RWPE1 (cell line): ENCODE measurements at regions not wholly inside any gene's neighbourhood (a gene's known extent, or its start where the extent isn't known, plus 50 kb on each side); places are given as distances from the start of the nearest gene placed in this dataset.

Experiments used
- CTCF ChIA-PET: fragments of 350-600 bp; sonication (Branson Sonifier 250); formaldehyde crosslinking; extraction: SDS; loops from one replicate; lab custom pipeline; 2021; lab: Yijun Ruan, JAX
- POLR2A ChIA-PET: fragments of 400-600 bp; formaldehyde crosslinking; extraction: SDS; loops from one replicate; lab custom pipeline; 2020; ENCODE audit warnings: antibody characterized with exemption; ENCODE audit not compliant: low non-redundant PET; lab: Yijun Ruan, JAX
- DNase-seq: peaks from one replicate; pipeline ENCODE4 v3.0.0; 2012; ENCODE audit warnings: low spot score
- H3K27ac ChIP-seq: fragments of 450-650 bp; 2 replicates; pipeline ENCODE4 v1.5.1; 2017
- TF ChIP-seq, protein P1 (sequence below): fragments of 450-650 bp; conservative IDR thresholded peaks from 2 replicates; pipeline ENCODE4 v1.5.1; 2017; ENCODE audit warnings: low read depth, mild to moderate bottlenecking

DNA sequence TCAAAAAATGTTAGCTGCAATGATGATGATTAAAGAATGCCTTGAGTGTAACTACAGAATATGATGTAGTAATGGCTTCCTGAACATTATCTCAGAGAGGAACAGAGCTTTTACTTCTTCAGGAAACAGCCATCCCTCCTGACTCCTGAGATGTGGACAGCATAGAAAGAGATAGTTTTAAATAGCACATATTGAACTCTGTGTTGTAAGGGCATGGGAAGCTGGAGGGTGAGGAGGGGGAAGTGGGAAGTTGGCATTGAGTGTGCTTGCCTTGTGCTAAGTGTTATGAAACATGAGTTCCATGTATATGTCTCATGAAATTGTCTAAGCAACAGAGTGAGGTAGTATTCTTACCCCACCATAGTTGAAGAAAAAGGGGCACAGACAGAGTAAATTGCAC is 161.5 kb upstream of the SLC28A3 start:
- TF ChIP-seq, protein P1, sequence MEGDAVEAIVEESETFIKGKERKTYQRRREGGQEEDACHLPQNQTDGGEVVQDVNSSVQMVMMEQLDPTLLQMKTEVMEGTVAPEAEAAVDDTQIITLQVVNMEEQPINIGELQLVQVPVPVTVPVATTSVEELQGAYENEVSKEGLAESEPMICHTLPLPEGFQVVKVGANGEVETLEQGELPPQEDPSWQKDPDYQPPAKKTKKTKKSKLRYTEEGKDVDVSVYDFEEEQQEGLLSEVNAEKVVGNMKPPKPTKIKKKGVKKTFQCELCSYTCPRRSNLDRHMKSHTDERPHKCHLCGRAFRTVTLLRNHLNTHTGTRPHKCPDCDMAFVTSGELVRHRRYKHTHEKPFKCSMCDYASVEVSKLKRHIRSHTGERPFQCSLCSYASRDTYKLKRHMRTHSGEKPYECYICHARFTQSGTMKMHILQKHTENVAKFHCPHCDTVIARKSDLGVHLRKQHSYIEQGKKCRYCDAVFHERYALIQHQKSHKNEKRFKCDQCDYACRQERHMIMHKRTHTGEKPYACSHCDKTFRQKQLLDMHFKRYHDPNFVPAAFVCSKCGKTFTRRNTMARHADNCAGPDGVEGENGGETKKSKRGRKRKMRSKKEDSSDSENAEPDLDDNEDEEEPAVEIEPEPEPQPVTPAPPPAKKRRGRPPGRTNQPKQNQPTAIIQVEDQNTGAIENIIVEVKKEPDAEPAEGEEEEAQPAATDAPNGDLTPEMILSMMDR: no peak
- CTCF ChIA-PET: no interaction called here
- no peak overlapping the region for H3K27ac ChIP-seq

DNA sequence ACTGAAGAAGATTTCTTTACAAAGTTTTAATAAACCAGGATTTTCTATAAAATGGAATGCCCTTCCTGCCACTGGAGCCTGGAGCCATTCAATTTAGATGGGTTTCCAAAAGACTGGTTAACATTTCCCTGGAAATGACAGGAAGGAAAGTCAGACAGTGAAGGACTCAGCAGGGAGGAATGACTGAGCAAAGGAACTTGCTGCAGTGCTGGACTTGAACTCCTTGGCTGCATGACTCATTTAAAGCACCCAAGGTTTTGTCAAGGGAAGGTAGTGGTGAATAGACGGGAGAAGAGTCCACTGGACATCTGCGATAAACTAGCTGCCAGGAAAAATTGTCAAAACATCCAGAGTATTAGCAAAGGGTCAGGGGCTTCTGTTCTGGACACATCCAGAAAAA is 163.8 kb upstream of the SLC28A3 start:
- CTCF ChIA-PET: no interaction called here

More for the DNA sequence above, 161.5 kb upstream of the SLC28A3 start:
- DNase-seq: no peak
- POLR2A ChIA-PET: interaction anchor here (0.6 kb wide), 1 partner anchor 178 kb away, joined by 6 read pairs; no protein-coding TSS in a partner anchor

GRCh38 chr9:84511651-84512050 is 157.9 kb upstream of the NTRK2 start:
- no peak overlapping the region for H3K27ac ChIP-seq
- TF ChIP-seq, protein P1: no peak
- POLR2A ChIA-PET: no interaction called here
- DNase-seq: no peak
- CTCF ChIA-PET: no interaction called here

More for the DNA sequence above, 163.8 kb upstream of the SLC28A3 start:
- DNase-seq: no peak
- H3K27ac ChIP-seq: no peak overlapping the region
- POLR2A ChIA-PET: no interaction called here
- TF ChIP-seq, protein P1: no peak

DNA sequence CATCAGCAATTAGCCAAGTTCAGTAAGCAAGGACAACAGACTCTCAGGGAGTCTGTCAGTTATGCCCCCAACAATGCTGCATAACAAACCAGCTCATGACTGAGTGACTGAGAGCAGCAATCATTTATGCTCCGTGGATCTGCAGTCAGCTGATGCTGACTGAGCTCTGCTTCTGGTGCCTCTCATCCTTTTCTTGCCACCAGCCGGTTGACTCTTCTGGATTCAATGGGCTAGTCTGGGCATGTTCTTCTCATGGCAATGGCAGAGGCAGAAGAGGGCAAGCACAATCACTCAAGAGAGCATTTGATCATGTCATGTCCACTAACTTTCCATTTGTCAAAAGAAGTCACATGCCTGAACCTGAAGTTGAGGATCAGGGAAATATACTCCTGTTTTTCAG is 157.0 kb upstream of the NTRK2 start:
- TF ChIP-seq, protein P1: no peak
- POLR2A ChIA-PET: no interaction called here

DNA sequence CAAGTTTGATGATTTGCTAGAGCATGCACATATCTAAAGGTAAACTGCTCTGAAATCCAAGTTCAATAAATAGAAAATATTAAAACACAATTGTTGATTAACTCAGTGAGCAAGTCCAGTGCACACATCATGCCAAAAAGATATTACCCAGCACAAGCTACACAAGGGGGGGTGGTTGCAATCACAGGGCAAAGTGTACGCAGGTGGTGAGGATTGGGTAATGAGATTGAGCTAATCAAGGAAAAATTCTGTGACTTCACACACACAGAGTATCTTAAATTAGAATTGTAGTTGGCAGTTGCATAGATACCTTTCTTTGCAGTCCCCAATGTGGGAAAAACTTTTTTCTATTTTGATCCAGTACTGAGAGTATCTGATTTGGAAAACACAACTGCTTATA is 156.1 kb upstream of the NTRK2 start:
- no peak for DNase-seq
- TF ChIP-seq, protein P1: no peak
- ChIA-PET POLR2A (no interaction called here), CTCF (no interaction called here)
- H3K27ac ChIP-seq: no peak overlapping the region

More for the DNA sequence above, 157.0 kb upstream of the NTRK2 start:
- CTCF ChIA-PET: no interaction called here
- H3K27ac ChIP-seq: no peak overlapping the region
- DNase-seq: no peak

- H3K27ac ChIP-seq: no peak overlapping the region
- TF ChIP-seq, protein P1: no peak
- ChIA-PET POLR2A (no interaction called here), CTCF (interaction anchor here (0.7 kb wide), 1 partner anchor 1449 kb away, joined by 5 read pairs; no protein-coding TSS in a partner anchor)
- no peak for DNase-seq
Measured at GRCh38 chr9:84513979-84514378, 155.6 kb upstream of the NTRK2 start.
